ENCODE measurements at regions not wholly inside any gene's neighbourhood (a gene's known extent, or its start where the extent isn't known, plus 50 kb on each side); places are given as distances from the start of the nearest gene placed in this dataset.
"Not testable (repeated sequence)": the region's sequence is repeated elsewhere in the genome, so short reads cannot be mapped to it uniquely, and the experiment has no call there.

DNA sequence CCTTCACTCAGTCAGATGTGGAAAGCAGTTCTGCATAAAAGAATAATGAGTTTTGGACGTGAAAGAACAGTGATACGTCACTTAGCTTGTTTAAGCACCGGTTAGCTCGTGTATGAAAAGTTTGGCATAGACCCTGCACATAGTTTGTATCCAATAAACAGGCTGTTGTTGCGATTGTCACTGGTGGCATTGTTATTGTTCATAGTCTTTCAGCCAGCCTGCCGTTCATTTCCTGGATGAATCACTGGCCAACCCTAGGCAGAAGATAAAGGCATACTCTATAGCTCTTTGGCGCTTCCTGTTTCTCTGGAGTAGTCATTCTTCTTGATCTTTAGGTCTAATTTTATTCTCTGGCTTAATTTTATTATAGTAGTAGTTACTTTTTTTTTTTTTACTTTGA, 57.8 kb upstream of the ANKRD30A start:
- DNase-seq (ENCODE audit: low spot score) = no peak

DNA sequence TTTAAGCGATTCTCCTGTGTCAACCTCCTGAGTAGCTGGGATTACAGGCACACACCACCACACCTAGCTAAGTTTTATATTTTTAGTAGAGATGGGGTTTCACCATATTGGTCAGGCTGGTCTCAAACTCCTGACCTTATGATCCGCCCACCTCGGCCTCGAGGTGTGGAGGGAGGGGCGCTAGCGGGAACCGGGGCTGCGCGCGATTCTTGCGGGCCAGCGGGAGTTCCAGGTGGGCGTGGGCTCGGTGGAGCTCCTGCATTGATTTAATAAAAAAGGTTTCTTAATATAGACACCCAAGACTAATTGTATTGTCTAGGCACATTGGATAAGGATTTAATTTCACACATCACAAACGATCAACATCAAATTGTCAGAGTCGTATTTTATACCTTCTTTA, 63.1 kb upstream of the ANKRD30A start:
- not testable (repeated sequence) for DNase-seq (ENCODE audit: low spot score)

- DNase-seq (ENCODE audit: low spot score) = no peak
Measured at GRCh38 chr10:37057261-37057660, 68.1 kb upstream of the ANKRD30A start.

DNA sequence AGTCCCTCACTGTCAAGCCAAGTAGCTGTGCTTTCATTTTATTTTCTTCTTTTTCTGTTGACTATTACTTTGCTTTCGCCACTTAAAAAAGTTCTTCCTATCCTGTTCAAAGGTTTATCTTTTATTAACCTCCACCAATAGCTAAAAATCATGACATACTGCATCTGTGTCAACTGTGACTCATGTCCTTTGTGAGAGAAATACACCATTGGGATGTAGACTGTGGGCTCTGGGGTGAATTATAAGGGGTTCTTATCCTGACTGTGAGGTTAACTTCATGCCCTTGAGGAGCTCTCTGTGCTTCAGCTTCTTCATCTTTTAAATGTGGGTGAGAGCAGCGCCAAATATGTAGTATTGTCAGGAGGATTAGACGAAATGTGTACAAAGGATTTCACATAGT, 71.9 kb upstream of the ANKRD30A start:
- no peak for DNase-seq (ENCODE audit: low spot score)

DNA sequence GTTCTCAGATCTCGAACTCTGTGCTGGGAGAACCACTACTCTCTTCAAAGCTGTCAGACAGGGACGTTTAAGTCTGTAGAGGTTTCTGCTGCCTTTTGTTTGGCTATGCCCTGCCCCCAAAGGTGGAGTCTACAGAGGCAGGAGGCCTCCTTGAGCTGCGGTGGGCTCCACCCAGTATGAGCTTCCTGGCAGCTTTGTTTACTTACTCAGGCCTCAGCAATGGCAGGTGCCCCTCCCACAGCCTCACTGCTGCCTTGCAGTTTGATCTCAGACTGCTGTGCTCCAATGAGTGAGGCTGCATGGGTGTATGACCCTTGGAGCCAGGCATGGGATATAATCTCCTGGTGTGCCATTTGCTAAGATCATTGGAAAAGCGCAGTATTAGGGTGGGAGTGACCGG, 75.4 kb upstream of the ANKRD30A start:
- DNase-seq (ENCODE audit: low spot score) = not testable (repeated sequence)

GRCh38 chr10:37044319-37044718, 81.1 kb upstream of the ANKRD30A start:
- not testable (repeated sequence) for DNase-seq (ENCODE audit: low spot score)

- no peak for DNase-seq (ENCODE audit: low spot score)
Measured at GRCh38 chr10:37035853-37036252, 89.5 kb upstream of the ANKRD30A start.

GRCh38 chr10:37015498-37015897, 109.9 kb upstream of the ANKRD30A start:
- DNase-seq (ENCODE audit: low spot score) = no peak

DNA sequence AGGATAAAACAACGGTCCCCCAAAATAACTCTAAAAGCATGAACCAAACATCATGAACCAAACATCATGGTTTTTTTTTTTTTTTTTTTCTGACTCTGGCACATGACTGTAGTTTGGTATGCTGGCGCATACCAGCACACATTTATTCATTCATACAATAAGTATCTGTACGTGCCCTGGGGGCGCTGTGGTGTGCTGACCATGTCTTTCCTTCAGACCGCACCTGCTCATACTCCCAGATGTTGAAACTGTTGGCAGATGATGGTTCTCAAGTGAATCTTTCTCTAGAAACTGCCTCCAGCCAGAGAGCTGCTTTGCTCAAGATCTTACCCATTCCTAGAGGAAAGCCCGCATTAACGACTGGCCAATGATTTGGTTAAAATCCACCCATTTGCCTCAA, 114.7 kb upstream of the ANKRD30A start:
- DNase-seq (ENCODE audit: low spot score) = no peak

DNA sequence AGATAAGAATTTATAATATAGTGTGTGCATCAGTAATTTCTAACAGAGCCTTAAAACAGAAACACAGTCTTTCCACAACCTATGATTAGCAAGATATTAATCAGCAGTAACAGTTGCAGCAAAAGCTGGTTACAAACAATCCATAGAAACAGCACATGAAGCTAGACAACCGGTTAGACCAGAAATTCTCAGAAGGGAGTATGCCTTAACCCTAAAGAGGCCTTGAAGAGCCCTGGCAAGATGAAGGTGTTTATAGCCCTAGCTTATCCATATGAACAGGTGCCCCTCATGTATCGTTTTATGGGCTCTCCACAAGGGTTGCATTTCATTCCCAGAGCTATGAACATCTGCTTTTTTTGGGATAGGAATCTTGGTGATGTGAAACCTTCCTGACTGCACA, 117.1 kb upstream of the ANKRD30A start:
- not testable (repeated sequence) for DNase-seq (ENCODE audit: low spot score)

- no peak for DNase-seq (ENCODE audit: low spot score)
Measured at GRCh38 chr10:37003126-37003525, 122.3 kb upstream of the ANKRD30A start.

DNA sequence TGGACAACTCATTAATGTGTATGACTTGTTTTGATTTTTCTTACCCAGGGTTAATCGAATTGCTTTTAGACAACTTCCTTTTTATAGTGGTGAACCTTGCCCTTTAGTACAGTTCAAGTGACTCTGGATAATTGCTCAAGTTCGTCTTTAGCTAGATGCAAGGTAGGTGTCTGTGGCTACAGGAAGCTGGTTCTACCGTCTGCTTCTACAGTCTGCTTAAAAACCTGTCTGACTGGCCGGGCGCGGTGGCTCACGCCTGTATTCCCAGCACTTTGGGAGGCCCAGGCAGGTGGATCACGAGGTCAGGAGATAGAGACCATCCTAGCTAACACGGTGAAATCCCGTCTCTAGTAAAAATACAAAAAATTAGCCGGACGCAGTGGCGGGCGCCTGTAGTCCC, 129.6 kb upstream of the ANKRD30A start:
- DNase-seq (ENCODE audit: low spot score) = not testable (repeated sequence)

GRCh38 chr10:36994886-36995285, 130.5 kb upstream of the ANKRD30A start:
- DNase-seq (ENCODE audit: low spot score) = no peak

DNA sequence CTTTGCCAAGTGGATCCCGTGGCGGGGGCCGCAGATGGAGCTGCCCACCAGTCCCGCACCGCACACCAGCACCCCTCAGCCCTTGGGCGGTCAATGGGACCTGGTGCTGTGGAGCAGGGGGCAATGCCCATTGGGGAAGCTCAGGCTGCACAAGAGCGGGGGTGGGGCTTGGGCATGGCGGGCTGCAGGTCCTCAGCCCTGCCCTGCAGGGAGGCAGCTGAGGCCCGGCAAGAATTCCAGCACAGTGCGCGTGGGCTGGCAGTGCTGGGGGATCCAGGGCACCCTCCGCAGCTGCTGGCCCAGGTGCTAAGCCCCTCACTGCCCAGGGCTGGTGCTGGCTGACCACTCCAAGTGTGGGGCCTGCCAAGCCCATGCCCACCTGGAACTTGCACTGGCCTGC, 136.2 kb upstream of the ANKRD30A start:
- no peak for DNase-seq (ENCODE audit: low spot score)

GRCh38 chr10:36946598-36946997, 178.8 kb upstream of the ANKRD30A start:
- DNase-seq (ENCODE audit: low spot score) = no peak

GRCh38 chr10:36943544-36943943, 181.9 kb upstream of the ANKRD30A start:
- DNase-seq (ENCODE audit: low spot score) = no peak

DNA sequence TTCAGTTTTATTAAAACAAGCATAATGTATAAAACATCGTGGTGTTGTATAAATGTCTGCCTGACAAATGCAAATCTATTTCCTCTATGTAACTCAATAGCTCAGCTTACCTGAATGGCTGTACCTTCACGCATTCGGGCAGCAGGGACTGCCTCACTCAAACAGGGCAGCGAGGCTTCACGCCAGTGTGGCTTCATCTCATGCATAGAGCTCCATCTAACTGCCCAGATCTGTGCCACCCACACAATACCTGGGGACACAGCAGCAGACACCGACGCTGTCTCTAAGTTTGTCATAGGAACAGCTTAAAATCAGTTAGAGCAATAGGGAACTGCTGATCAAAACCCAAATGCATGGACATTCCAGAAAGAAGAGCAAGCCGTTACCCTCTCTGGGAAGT, 182.8 kb upstream of the ANKRD30A start:
- DNase-seq (ENCODE audit: low spot score) = no peak

DNA sequence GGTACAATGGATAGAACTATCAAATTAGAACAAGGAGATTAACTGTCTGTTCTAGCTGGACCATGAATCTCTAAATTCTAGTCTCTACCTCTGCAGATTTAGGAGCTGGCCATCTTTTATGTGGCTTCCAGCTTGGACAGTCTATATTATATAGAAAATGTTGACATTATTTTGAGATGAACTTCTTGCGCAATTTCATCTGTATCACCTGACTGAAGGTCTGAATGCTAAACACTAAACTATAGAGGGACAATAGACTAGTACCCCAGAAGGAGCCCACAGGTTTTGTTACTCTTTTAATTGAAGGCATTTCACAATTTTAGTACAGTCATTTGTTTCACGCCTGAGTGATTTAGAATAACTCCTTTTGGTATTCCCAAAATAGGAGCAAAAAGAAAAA, 222.4 kb upstream of the ANKRD30A start:
- no peak for DNase-seq (ENCODE audit: low spot score)

DNA sequence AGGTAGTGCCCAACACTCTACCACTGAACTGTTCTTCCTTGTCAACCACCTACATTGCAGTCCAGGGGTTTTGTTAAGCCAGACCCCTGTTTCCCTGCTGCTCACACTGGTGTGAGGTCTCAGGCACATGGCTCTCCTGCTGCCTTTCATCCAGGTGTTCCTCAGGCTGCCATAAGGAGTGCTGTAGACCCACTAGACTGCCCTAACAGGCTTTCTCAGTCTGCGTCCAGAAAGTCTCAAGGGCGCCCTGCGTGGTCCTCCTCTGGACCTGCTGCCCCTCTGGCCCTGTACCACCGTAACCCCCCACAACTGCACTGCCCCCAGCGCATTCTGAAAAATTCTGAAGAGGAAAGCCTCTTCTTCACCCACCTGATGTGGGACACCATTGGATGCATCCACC, 225.7 kb upstream of the ANKRD30A start:
- no peak for DNase-seq (ENCODE audit: low spot score)

GRCh38 chr10:36888925-36889573, 236.3 kb upstream of the ANKRD30A start:
- DNase-seq (ENCODE audit: low spot score) = peak; percentile 8

- DNase-seq (ENCODE audit: low spot score) = no peak
Measured at GRCh38 chr10:36886303-36886891, 239.0 kb upstream of the ANKRD30A start.

- no peak for DNase-seq (ENCODE audit: low spot score)
Measured at GRCh38 chr10:36885746-36886145, 239.7 kb upstream of the ANKRD30A start.

- no peak for DNase-seq (ENCODE audit: low spot score)
Measured at GRCh38 chr10:36882781-36883180, 242.6 kb upstream of the ANKRD30A start.

DNA sequence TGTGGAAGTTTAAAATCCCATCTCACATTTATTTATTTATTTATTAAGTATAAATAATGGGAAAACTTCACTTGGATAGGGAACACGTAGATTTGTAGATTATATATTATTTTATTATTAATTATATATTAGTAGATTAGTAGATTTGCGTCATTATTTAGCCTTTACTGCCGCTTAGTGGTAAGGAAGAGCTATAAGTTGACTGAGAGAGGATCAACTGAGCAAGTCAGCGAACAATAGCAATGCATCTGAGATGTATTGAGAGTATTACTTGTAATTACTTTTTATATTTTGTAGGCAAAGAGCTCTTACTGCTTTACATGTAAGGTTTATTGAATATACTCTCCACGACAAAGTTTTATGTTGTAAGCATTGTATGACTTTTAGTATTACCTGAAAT, 244.5 kb upstream of the ANKRD30A start:
- DNase-seq (ENCODE audit: low spot score) = no peak
